GM12874 (cell line): ENCODE measurements at regions not wholly inside any gene's neighbourhood (a gene's known extent, or its start where the extent isn't known, plus 50 kb on each side); places are given as distances from the start of the nearest gene placed in this dataset.

Experiments used
- TF ChIP-seq, protein P1 (sequence below): IDR thresholded peaks from 2 replicates; pipeline ENCODE4 v1.5.1; 2011; ENCODE audit warnings: low read depth, mild to moderate bottlenecking, control low read depth, low read length, moderate library complexity; ENCODE audit not compliant: insufficient read depth

DNA sequence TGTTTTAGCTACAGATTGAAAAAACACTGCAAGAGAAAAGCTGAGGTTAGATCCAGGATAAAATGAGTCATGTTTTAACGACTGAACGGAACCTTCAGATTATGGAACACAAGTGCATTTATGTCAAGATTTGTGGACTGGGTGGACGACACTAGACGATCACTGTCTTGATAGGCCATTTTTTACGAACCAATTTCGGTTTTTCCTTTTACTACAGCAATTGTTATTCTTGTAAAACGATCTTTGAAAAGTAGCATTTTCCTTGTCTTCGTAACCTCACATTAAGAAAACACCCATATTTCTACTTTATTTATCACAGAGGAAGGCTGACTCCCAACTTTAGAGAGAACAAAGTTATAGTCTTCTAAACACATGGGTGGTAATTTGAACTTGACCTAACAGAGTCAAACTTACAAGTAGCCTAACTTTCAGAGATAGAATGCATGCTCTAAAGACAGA lies 294.2 kb upstream of the TCF21 start:
- TF ChIP-seq, protein P1, sequence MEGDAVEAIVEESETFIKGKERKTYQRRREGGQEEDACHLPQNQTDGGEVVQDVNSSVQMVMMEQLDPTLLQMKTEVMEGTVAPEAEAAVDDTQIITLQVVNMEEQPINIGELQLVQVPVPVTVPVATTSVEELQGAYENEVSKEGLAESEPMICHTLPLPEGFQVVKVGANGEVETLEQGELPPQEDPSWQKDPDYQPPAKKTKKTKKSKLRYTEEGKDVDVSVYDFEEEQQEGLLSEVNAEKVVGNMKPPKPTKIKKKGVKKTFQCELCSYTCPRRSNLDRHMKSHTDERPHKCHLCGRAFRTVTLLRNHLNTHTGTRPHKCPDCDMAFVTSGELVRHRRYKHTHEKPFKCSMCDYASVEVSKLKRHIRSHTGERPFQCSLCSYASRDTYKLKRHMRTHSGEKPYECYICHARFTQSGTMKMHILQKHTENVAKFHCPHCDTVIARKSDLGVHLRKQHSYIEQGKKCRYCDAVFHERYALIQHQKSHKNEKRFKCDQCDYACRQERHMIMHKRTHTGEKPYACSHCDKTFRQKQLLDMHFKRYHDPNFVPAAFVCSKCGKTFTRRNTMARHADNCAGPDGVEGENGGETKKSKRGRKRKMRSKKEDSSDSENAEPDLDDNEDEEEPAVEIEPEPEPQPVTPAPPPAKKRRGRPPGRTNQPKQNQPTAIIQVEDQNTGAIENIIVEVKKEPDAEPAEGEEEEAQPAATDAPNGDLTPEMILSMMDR, result no peak

DNA sequence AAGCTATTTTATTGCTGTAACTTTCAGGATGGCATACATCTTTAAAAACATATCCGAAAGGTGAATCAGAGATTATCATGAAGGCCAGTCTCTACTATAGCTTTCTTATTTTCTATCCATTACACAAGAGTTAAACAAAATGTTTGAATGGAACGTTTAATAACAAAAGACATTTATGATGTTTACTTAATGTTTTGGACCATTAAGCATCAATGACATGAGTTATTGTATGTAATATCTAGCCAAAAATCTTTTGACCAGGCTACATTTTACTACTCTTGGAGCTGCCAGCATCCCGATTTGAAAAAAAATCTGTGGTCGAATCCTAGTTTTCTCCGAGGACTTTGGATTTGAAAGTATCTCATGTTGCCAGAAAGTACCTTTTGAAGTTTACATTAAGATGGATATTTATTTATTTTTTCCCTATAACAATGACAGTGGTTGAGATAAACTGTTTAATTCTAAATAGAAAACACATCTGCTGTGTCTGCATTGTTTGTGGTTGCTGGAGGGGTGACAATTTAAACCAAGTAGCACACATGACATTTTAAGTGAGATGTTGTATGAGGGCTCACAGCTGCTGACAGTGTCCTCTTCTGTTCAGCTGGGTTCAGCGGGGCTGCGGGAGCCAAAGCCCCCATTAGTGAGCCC lies 293.7 kb upstream of the TCF21 start:
- TF ChIP-seq, protein P1, result no peak

DNA sequence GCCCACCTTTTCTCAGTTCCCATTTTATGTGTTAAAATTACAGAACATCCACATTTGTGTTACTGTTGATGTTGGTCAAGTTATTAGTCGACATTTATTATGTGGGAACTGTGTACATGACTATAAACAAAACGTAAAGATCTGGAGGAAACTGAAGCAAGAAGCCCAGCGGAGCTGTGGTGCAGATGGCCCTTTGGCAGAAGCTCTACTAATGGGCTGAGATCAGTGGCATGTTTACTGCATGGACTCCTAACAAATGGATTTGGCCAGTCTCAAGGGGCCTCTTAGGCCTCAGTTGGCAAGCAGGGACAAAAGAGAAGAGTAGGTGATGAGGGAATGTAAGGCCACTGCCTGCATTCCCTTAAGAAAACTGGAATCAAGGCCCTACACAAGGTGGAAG lies 282.1 kb upstream of the TCF21 start:
- TF ChIP-seq, protein P1, result no peak

DNA sequence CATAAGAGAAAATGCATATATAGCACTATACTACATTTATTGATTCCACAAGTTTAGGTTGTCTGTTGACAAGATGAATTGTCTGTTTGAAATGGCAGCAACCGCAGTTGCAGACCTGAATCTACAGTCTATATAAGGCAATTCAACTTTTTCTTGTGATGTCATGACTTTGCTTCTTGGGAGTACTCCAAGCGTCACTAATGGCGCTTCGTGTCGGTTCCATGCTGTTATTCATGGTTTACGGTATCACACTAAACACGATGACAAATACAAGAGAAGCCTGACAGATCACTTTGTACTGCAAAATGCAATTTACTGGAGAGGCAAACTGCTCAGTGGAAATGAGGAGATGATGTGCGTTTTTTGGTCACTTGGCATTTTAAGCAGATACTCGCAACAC lies 280.3 kb upstream of the TCF21 start:
- TF ChIP-seq, protein P1, result no peak

DNA sequence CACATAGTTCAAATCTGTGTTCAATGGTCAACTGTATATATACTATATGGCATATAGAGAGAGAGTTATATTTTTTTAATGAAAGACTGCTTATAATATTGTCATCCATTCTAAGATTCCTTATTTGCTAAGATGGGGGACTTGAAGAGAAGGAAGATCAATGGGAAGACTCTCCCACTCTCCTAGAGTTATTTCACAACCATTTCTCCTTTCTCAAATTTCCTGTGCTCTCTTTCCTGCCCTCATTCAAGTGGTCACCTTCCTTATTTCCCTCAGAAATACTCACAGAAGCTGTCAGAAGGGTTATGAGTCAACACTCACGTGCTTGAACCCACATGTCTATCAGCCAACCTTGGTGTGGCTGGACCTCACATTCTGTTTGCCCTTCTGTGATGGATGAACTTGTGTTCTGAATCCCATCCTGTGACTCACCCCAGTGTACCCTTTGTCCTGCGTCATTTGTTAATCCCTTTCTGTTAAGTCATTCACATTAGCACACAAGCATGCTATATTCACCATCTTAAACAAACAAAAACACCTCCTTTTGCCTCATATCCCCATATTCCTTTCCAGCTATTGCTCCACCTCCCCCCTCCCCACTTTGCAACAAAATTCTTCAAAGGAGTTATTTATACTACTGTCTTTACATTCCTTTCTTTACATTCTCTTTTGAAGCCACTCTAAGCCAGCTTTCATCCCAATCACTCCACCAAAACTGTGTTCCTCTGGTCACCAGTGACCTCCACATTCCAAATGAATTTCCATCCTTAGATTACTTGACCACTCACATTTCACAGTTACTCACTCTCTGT lies 279.3 kb upstream of the TCF21 start:
- TF ChIP-seq, protein P1, result no peak

DNA sequence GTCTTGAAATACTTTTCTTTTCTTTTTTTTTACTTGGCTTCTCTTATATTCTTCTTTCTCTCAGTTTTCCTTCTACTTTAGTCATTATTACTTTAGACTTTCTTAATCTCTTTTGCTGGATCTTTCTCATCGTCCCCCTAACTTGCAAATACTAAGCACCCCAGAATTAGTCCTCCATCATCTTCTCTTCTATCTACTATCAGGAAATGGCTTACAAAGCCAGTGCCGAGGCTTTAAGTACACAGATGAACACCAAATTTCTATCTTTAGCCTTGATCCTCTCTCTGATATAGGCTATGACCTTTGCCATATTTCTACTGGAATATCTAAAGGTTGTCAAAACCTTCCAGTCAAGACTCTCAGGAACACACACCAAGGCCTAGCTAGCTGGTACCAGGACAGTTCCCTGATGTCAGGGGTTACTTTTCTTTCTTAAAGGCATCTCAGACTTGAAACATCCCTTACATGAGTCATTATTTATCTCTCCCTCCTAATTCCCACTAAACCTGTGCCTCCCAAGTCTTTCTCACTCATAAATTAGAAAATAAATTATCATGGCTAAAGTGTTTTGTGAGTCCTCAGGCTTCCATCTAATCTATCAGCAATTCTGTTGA lies 278.6 kb upstream of the TCF21 start:
- TF ChIP-seq, protein P1, result no peak

DNA sequence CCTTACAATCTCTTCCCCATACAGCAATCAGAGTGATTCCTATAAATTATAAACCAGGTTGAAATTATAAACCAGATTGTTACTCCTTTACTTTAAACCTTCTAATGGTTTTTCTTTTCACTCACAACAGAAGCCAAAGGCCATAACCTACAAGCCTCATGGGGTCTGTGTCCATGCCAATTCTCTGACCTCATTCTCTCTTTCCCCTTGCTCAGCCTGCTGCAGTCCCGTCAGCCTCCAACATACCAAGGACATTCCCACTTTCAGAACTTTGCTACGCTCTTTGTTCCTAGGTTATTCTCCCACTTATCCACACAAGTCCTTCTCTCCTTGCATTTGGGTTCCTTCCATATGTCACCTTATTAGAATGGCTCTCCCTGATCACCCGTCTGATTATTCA lies 277.9 kb upstream of the TCF21 start:
- TF ChIP-seq, protein P1, result no peak
